C4-2B (cell line): ENCODE measurements at regions not wholly inside any gene's neighbourhood (a gene's known extent, or its start where the extent isn't known, plus 50 kb on each side); places are given as distances from the start of the nearest gene placed in this dataset.

Source experiments
- ZFX ChIP-seq: fragments of 450-650 bp; IDR thresholded peaks from 2 replicates; pipeline ENCODE4 v1.6.1; 2017
- TF ChIP-seq, protein P1 (sequence below): fragments of 450-650 bp; conservative IDR thresholded peaks from 2 replicates; pipeline ENCODE4 v1.5.1; 2017; ENCODE audit warnings: mild to moderate bottlenecking

- TF ChIP-seq, protein P1, sequence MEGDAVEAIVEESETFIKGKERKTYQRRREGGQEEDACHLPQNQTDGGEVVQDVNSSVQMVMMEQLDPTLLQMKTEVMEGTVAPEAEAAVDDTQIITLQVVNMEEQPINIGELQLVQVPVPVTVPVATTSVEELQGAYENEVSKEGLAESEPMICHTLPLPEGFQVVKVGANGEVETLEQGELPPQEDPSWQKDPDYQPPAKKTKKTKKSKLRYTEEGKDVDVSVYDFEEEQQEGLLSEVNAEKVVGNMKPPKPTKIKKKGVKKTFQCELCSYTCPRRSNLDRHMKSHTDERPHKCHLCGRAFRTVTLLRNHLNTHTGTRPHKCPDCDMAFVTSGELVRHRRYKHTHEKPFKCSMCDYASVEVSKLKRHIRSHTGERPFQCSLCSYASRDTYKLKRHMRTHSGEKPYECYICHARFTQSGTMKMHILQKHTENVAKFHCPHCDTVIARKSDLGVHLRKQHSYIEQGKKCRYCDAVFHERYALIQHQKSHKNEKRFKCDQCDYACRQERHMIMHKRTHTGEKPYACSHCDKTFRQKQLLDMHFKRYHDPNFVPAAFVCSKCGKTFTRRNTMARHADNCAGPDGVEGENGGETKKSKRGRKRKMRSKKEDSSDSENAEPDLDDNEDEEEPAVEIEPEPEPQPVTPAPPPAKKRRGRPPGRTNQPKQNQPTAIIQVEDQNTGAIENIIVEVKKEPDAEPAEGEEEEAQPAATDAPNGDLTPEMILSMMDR = no peak
- TF ChIP-seq ZFX = no peak
These were observed 372.0 kb downstream of the CDH10 start for GRCh38 chr5:24272741-24273140.
